GM12878 (cell line): ENCODE measurements at regions not wholly inside any gene's neighbourhood (a gene's known extent, or its start where the extent isn't known, plus 50 kb on each side); places are given as distances from the start of the nearest gene placed in this dataset.

Experiments
- BCL11A ChIP-seq: IDR thresholded peaks from 2 replicates; pipeline ENCODE4 v1.6.1; 2011; ENCODE audit warnings: low read depth, low read length
- CBFB ChIP-seq: IDR thresholded peaks from 2 replicates; pipeline ENCODE4 v1.6.1; 2016; ENCODE audit warnings: antibody characterized with exemption, low read depth
- CHD2 ChIP-seq: IDR thresholded peaks from 2 replicates; pipeline ENCODE4 v1.6.1; 2011; ENCODE audit warnings: low read depth, low read length, improper control_type of control experiment, borderline replicate concordance
- FOS ChIP-seq: IDR thresholded peaks from 3 replicates; pipeline ENCODE4 v1.6.1; 2011; ENCODE audit warnings: borderline replicate concordance; ENCODE audit not compliant: insufficient read length; ENCODE audit errors: extremely low read depth
- MLLT1 ChIP-seq: fragments of 450-650 bp; IDR thresholded peaks from 2 replicates; pipeline ENCODE4 v1.6.1; 2016; ENCODE audit warnings: mild to moderate bottlenecking
- NFXL1 ChIP-seq: fragments of 450-650 bp; IDR thresholded peaks from 2 replicates; pipeline ENCODE4 v1.6.1; 2017; ENCODE audit warnings: antibody characterized with exemption, mild to moderate bottlenecking, borderline replicate concordance
- SMC3 ChIP-seq: IDR thresholded peaks from 2 replicates; pipeline ENCODE4 v1.6.1; 2011; ENCODE audit warnings: low read length, improper control_type of control experiment, borderline replicate concordance
- SREBF1 ChIP-seq: IDR thresholded peaks from 2 replicates; pipeline ENCODE4 v1.6.1; 2012; ENCODE audit warnings: mild to moderate bottlenecking, low read length
- STAT1 ChIP-seq: fragments of 450-650 bp; conservative IDR thresholded peaks from 2 replicates; pipeline ENCODE4 v1.6.1; 2014; ENCODE audit warnings: antibody characterized with exemption, mild to moderate bottlenecking
- TF ChIP-seq, protein P1 (sequence below): IDR thresholded peaks from 2 replicates; pipeline ENCODE4 v1.6.1; 2012; ENCODE audit warnings: mild to moderate bottlenecking, low read depth, low read length

DNA sequence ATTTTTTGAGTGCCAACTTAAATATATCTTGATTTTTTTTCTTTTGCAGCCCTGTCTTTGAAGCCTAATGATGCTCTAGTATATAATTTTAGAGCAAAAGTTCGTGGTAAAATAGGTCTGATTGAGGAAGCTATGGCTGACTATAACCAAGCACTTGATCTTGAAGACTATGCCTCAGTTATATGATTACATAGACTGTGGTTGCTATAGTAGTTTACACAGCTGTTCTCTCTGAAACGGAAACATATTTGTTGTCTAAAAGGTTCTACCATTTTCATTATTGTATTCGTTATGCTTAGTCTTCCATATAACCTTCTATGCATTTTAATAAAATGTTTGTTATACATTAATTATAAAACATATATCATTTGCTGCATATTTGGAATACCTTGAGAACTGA is 246.7 kb downstream of the TTC6 start (continued):
- TF ChIP-seq, protein P1, sequence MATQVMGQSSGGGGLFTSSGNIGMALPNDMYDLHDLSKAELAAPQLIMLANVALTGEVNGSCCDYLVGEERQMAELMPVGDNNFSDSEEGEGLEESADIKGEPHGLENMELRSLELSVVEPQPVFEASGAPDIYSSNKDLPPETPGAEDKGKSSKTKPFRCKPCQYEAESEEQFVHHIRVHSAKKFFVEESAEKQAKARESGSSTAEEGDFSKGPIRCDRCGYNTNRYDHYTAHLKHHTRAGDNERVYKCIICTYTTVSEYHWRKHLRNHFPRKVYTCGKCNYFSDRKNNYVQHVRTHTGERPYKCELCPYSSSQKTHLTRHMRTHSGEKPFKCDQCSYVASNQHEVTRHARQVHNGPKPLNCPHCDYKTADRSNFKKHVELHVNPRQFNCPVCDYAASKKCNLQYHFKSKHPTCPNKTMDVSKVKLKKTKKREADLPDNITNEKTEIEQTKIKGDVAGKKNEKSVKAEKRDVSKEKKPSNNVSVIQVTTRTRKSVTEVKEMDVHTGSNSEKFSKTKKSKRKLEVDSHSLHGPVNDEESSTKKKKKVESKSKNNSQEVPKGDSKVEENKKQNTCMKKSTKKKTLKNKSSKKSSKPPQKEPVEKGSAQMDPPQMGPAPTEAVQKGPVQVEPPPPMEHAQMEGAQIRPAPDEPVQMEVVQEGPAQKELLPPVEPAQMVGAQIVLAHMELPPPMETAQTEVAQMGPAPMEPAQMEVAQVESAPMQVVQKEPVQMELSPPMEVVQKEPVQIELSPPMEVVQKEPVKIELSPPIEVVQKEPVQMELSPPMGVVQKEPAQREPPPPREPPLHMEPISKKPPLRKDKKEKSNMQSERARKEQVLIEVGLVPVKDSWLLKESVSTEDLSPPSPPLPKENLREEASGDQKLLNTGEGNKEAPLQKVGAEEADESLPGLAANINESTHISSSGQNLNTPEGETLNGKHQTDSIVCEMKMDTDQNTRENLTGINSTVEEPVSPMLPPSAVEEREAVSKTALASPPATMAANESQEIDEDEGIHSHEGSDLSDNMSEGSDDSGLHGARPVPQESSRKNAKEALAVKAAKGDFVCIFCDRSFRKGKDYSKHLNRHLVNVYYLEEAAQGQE: no peak
- no peak for TF ChIP-seq MLLT1
- TF ChIP-seq FOS: no peak
- no peak for TF ChIP-seq SREBF1
- no peak for TF ChIP-seq BCL11A
- no peak for TF ChIP-seq CHD2
- no peak for TF ChIP-seq SMC3
- no peak for TF ChIP-seq NFXL1
- no peak for TF ChIP-seq CBFB
- TF ChIP-seq STAT1: no peak
- TF ChIP-seq, all 136 proteins: peak for 0
